ENCODE measurements at regions not wholly inside any gene's neighbourhood (a gene's known extent, or its start where the extent isn't known, plus 50 kb on each side); places are given as distances from the start of the nearest gene placed in this dataset.

DNA sequence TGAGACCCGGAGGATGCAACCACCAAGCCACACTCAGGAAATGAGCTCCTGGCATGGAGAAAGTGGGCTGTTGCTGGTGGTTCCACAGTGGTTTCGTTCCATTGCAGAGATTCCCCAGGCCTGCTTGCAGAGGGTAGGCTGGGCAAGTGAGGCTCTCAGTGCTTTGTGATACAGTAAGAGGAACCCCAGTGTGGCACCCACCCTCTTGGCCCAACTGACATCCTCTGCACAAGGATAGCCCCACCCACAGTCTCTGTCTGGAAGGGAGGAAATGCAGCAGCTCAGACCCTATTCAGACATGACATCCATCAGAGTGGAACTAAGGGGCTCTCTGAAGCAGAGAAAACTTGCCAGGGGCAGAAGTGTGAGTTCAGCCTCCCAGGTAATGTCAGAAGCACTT is 69.6 kb upstream of the FSTL4 start:
- TF ChIP-seq TCF12 (IDR thresholded peaks at IDR 0.05; ENCODE audit: low read depth) (no peak), ZBTB7A (IDR thresholded peaks at IDR 0.05; ENCODE audit: low read depth) (no peak), RAD21 (IDR thresholded peaks at IDR 0.05; ENCODE audit: low read depth) (no peak), NFIC (IDR thresholded peaks at IDR 0.05) (no peak), EP300 (IDR thresholded peaks at IDR 0.05; ENCODE audit: borderline replicate concordance) (no peak), FOXM1 (IDR thresholded peaks at IDR 0.05; ENCODE audit: borderline replicate concordance, low read depth) (no peak), CEBPB (IDR thresholded peaks at IDR 0.05) (no peak), EGR1 (IDR thresholded peaks at IDR 0.05) (no peak), TAF1 (IDR thresholded peaks at IDR 0.05; ENCODE audit: low read depth) (no peak), CREB1 (IDR thresholded peaks at IDR 0.05; ENCODE audit: low read depth) (no peak), TEAD4 (IDR thresholded peaks at IDR 0.05) (no peak), YY1 (IDR thresholded peaks at IDR 0.05; ENCODE audit: low read depth) (no peak)
- TF ChIP-seq, protein P1, sequence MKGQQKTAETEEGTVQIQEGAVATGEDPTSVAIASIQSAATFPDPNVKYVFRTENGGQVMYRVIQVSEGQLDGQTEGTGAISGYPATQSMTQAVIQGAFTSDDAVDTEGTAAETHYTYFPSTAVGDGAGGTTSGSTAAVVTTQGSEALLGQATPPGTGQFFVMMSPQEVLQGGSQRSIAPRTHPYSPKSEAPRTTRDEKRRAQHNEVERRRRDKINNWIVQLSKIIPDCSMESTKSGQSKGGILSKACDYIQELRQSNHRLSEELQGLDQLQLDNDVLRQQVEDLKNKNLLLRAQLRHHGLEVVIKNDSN (IDR thresholded peaks at IDR 0.05), result no peak
- TF ChIP-seq, protein P2, sequence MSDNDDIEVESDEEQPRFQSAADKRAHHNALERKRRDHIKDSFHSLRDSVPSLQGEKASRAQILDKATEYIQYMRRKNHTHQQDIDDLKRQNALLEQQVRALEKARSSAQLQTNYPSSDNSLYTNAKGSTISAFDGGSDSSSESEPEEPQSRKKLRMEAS (IDR thresholded peaks at IDR 0.05), result no peak
- TF ChIP-seq, protein P3, sequence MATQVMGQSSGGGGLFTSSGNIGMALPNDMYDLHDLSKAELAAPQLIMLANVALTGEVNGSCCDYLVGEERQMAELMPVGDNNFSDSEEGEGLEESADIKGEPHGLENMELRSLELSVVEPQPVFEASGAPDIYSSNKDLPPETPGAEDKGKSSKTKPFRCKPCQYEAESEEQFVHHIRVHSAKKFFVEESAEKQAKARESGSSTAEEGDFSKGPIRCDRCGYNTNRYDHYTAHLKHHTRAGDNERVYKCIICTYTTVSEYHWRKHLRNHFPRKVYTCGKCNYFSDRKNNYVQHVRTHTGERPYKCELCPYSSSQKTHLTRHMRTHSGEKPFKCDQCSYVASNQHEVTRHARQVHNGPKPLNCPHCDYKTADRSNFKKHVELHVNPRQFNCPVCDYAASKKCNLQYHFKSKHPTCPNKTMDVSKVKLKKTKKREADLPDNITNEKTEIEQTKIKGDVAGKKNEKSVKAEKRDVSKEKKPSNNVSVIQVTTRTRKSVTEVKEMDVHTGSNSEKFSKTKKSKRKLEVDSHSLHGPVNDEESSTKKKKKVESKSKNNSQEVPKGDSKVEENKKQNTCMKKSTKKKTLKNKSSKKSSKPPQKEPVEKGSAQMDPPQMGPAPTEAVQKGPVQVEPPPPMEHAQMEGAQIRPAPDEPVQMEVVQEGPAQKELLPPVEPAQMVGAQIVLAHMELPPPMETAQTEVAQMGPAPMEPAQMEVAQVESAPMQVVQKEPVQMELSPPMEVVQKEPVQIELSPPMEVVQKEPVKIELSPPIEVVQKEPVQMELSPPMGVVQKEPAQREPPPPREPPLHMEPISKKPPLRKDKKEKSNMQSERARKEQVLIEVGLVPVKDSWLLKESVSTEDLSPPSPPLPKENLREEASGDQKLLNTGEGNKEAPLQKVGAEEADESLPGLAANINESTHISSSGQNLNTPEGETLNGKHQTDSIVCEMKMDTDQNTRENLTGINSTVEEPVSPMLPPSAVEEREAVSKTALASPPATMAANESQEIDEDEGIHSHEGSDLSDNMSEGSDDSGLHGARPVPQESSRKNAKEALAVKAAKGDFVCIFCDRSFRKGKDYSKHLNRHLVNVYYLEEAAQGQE (IDR thresholded peaks at IDR 0.05; ENCODE audit: low read depth), result no peak

DNA sequence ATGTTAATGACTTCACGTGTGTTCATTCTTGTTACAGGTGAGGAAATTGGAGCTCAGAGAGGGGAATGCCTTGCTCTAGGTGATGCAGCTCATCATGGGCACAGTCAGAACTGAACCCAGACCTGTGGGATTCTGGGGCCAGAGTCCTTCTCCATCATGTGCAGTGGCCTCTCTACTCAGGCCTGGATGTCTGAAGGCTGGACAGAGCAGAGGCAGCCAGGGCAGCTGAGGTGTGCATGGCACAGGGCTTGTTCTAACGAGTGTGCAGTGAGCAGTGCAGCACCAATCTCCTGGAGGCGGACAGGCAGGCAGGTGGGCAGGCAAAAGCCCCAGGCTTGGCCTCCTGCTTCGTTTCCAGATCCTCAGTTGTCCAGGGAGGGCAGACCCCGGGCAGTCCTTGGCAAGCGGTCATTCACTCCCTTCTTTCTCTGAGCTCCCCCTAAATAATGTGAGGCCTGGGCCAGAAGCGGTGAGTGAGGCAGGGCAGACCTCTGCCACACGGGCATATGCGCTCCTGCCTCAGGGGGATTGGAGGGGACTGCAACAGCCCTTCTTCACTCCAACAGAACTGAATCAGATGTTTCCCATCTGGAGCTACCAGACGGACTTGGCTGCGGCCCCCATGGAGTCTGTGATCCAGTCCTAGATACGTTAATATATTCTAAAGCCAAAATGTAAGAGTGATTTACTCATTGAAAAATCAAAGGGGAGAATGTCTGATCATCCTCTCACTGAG is 68.7 kb upstream of the FSTL4 start:
- TF ChIP-seq TEAD4 (IDR thresholded peaks at IDR 0.05), result no peak
- TF ChIP-seq CREB1 (IDR thresholded peaks at IDR 0.05; ENCODE audit: low read depth), result no peak
- no peak for TF ChIP-seq TCF12 (IDR thresholded peaks at IDR 0.05; ENCODE audit: low read depth)
- TF ChIP-seq, protein P1 (IDR thresholded peaks at IDR 0.05), result no peak

- TF ChIP-seq, protein P2 (IDR thresholded peaks at IDR 0.05), result no peak
- TF ChIP-seq CREB1 (IDR thresholded peaks at IDR 0.05; ENCODE audit: low read depth) (no peak), TEAD4 (IDR thresholded peaks at IDR 0.05) (no peak), EGR1 (IDR thresholded peaks at IDR 0.05) (no peak), NFIC (IDR thresholded peaks at IDR 0.05) (no peak), CEBPB (IDR thresholded peaks at IDR 0.05) (no peak), FOXM1 (IDR thresholded peaks at IDR 0.05; ENCODE audit: borderline replicate concordance, low read depth) (no peak), TAF1 (IDR thresholded peaks at IDR 0.05; ENCODE audit: low read depth) (no peak), ZBTB7A (IDR thresholded peaks at IDR 0.05; ENCODE audit: low read depth) (no peak), RAD21 (IDR thresholded peaks at IDR 0.05; ENCODE audit: low read depth) (no peak), YY1 (IDR thresholded peaks at IDR 0.05; ENCODE audit: low read depth) (no peak), TCF12 (IDR thresholded peaks at IDR 0.05; ENCODE audit: low read depth) (no peak), EP300 (IDR thresholded peaks at IDR 0.05; ENCODE audit: borderline replicate concordance) (no peak)
- TF ChIP-seq, protein P1 (IDR thresholded peaks at IDR 0.05), result no peak
- TF ChIP-seq, protein P3 (IDR thresholded peaks at IDR 0.05; ENCODE audit: low read depth), result no peak
These were observed 67.2 kb upstream of the FSTL4 start for GRCh38 chr5:133679534-133679933.

GRCh38 chr5:133675376-133676154 is 63.2 kb upstream of the FSTL4 start:
- TF ChIP-seq, protein P1 (IDR thresholded peaks at IDR 0.05), result no peak
- no peak for TF ChIP-seq TEAD4 (IDR thresholded peaks at IDR 0.05)
- no peak for TF ChIP-seq YY1 (IDR thresholded peaks at IDR 0.05; ENCODE audit: low read depth)
- TF ChIP-seq, protein P2 (IDR thresholded peaks at IDR 0.05), result no peak
- TF ChIP-seq RAD21 (IDR thresholded peaks at IDR 0.05; ENCODE audit: low read depth), result no peak
- TF ChIP-seq TCF12 (IDR thresholded peaks at IDR 0.05; ENCODE audit: low read depth), result no peak
- no peak for TF ChIP-seq EGR1 (IDR thresholded peaks at IDR 0.05)
